ENCODE measurements at regions not wholly inside any gene's neighbourhood (a gene's known extent, or its start where the extent isn't known, plus 50 kb on each side); places are given as distances from the start of the nearest gene placed in this dataset.

GRCh38 chr7:66429498-66430163 lies 199.1 kb upstream of the KCTD7 start:
- TF ChIP-seq CTCF (IDR thresholded peaks at IDR 0.05; ENCODE audit: extremely low read depth in 1 of 2, insufficient read depth in 1 of 2, low read depth in 1 of 2, low read length in 2 of 2) (no peak), GATA2 (IDR thresholded peaks at IDR 0.05; ENCODE audit: insufficient read depth, insufficient read length, low read depth, low read length) (no peak), POLR2AphosphoS5 (IDR thresholded peaks at IDR 0.05; ENCODE audit: insufficient read depth, low read depth, low read length) (no peak), POLR2A (IDR thresholded peaks at IDR 0.05; ENCODE audit: low read depth, low read length) (no peak), EZH2 (IDR thresholded peaks at IDR 0.05; ENCODE audit: borderline replicate concordance, low read depth, low read length, severe bottlenecking) (no peak)
